ENCODE measurements at regions not wholly inside any gene's neighbourhood (a gene's known extent, or its start where the extent isn't known, plus 50 kb on each side); places are given as distances from the start of the nearest gene placed in this dataset.
"Not testable (repeated sequence)": the region's sequence is repeated elsewhere in the genome, so short reads cannot be mapped to it uniquely, and the experiment has no call there.

GRCh38 chr5:38607396-38607795 is 51.0 kb upstream of the LIFR start:
- DNase-seq (ENCODE audit: low spot score): peak; percentile 53

- DNase-seq (ENCODE audit: low spot score): no peak
Measured at GRCh38 chr5:38607930-38608564, 51.6 kb upstream of the LIFR start.

GRCh38 chr5:38608874-38609273 is 52.4 kb upstream of the LIFR start:
- DNase-seq (ENCODE audit: low spot score): no peak

- DNase-seq (ENCODE audit: low spot score): no peak
Measured at GRCh38 chr5:38612851-38613250, 56.4 kb upstream of the LIFR start.

- DNase-seq (ENCODE audit: low spot score): no peak
Measured at GRCh38 chr5:38613490-38613889, 57.0 kb upstream of the LIFR start.

- no peak for DNase-seq (ENCODE audit: low spot score)
Measured at GRCh38 chr5:38613992-38614836, 57.8 kb upstream of the LIFR start.

GRCh38 chr5:38615042-38615441 is 58.6 kb upstream of the LIFR start:
- DNase-seq (ENCODE audit: low spot score): no peak

- DNase-seq (ENCODE audit: low spot score): peak; percentile 15
Measured at GRCh38 chr5:38615981-38616451, 59.6 kb upstream of the LIFR start.

GRCh38 chr5:38618154-38618553 is 61.7 kb upstream of the LIFR start:
- no peak for DNase-seq (ENCODE audit: low spot score)

- no peak for DNase-seq (ENCODE audit: low spot score)
Measured at GRCh38 chr5:38621331-38621730, 64.9 kb upstream of the LIFR start.

- DNase-seq (ENCODE audit: low spot score): no peak
Measured at GRCh38 chr5:38621840-38622437, 65.5 kb upstream of the LIFR start.

GRCh38 chr5:38622723-38623129 is 66.3 kb upstream of the LIFR start:
- DNase-seq (ENCODE audit: low spot score): no peak

GRCh38 chr5:38624541-38624940 is 68.1 kb upstream of the LIFR start:
- not testable (repeated sequence) for DNase-seq (ENCODE audit: low spot score)

- DNase-seq (ENCODE audit: low spot score): not testable (repeated sequence)
Measured at GRCh38 chr5:38631376-38631775, 74.9 kb upstream of the LIFR start.

GRCh38 chr5:38634568-38635369 is 78.3 kb upstream of the LIFR start:
- no peak for DNase-seq (ENCODE audit: low spot score)

GRCh38 chr5:38636626-38637025 is 80.2 kb upstream of the LIFR start:
- no peak for DNase-seq (ENCODE audit: low spot score)

- no peak for DNase-seq (ENCODE audit: low spot score)
Measured at GRCh38 chr5:38638656-38639055, 82.2 kb upstream of the LIFR start.

GRCh38 chr5:38639377-38640358 is 83.2 kb upstream of the LIFR start:
- no peak for DNase-seq (ENCODE audit: low spot score)

- DNase-seq (ENCODE audit: low spot score): no peak
Measured at GRCh38 chr5:38641003-38641402, 84.6 kb upstream of the LIFR start.

GRCh38 chr5:38642189-38642911 is 85.9 kb upstream of the LIFR start:
- DNase-seq (ENCODE audit: low spot score): no peak
